ENCODE measurements at regions not wholly inside any gene's neighbourhood (a gene's known extent, or its start where the extent isn't known, plus 50 kb on each side); places are given as distances from the start of the nearest gene placed in this dataset.

GRCh38 chr1:164926107-164926506 is 367.1 kb downstream of the PBX1 start:
- TF ChIP-seq PPARA (CRISPR knock-in tag; IDR thresholded peaks at IDR 0.05; ENCODE audit: borderline replicate concordance) (no peak), ZFP3 (CRISPR knock-in tag; IDR thresholded peaks at IDR 0.05) (no peak), ISL1 (CRISPR knock-in tag; IDR thresholded peaks at IDR 0.05) (no peak), BACH2 (CRISPR knock-in tag; IDR thresholded peaks at IDR 0.05; ENCODE audit: borderline replicate concordance) (no peak), ZNF565 (CRISPR knock-in tag; conservative IDR thresholded peaks at IDR 0.05; ENCODE audit: low read depth) (no peak), RARB (CRISPR knock-in tag; IDR thresholded peaks at IDR 0.05) (no peak), ARNTL (CRISPR knock-in tag; IDR thresholded peaks at IDR 0.05; ENCODE audit: borderline replicate concordance, low read depth) (no peak), ZFP30 (CRISPR knock-in tag; IDR thresholded peaks at IDR 0.05) (no peak), ESRRG (CRISPR knock-in tag; IDR thresholded peaks at IDR 0.05) (no peak), SNAI2 (CRISPR knock-in tag; IDR thresholded peaks at IDR 0.05) (no peak), TOX (CRISPR knock-in tag; IDR thresholded peaks at IDR 0.05; ENCODE audit: borderline replicate concordance) (no peak), TSHZ2 (CRISPR knock-in tag; IDR thresholded peaks at IDR 0.05) (no peak)
- TF ChIP-seq, protein P1, sequence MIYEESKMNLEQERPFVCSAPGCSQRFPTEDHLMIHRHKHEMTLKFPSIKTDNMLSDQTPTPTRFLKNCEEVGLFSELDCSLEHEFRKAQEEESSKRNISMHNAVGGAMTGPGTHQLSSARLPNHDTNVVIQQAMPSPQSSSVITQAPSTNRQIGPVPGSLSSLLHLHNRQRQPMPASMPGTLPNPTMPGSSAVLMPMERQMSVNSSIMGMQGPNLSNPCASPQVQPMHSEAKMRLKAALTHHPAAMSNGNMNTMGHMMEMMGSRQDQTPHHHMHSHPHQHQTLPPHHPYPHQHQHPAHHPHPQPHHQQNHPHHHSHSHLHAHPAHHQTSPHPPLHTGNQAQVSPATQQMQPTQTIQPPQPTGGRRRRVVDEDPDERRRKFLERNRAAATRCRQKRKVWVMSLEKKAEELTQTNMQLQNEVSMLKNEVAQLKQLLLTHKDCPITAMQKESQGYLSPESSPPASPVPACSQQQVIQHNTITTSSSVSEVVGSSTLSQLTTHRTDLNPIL (CRISPR knock-in tag; IDR thresholded peaks at IDR 0.05; ENCODE audit: low read depth), result no peak
